Heart right ventricle (tissue), 16 donors: ENCODE measurements at regions not wholly inside any gene's neighbourhood (a gene's known extent, or its start where the extent isn't known, plus 50 kb on each side); places are given as distances from the start of the nearest gene placed in this dataset.
A peak's percentile ranks its signal among the peaks of the same experiment; 100 is the strongest.

Source experiments
- ATAC-seq, 8 donors: fragments of 200-7000 bp; cut with Tn5 transposase; one replicate each; pipeline ENCODE4 v1.9.1; 2020; ENCODE audit warnings: mild to moderate bottlenecking in 8 of 8, moderate library complexity in 8 of 8, moderate number of reproducible peaks in 1 of 8
- DNase-seq, 2 donors: peaks; one replicate each; pipeline ENCODE4 v3.0.0-alpha.2; 2020
- H3K27ac ChIP-seq, 10 donors: fragments of 200-600 bp; sonication (generic) in 2 of 10; one replicate each; pipeline versions ENCODE4 v1.5.0 to v1.8.0; 2020 to 2022; ENCODE audit warnings: mild to moderate bottlenecking in 3 of 10
- H3K27me3 ChIP-seq, 7 donors: fragments of 200-600 bp; one replicate each; pipeline ENCODE4 v1.8.0; 2021 to 2022; ENCODE audit warnings: mild to moderate bottlenecking in 2 of 7
- H3K36me3 ChIP-seq, 9 donors: fragments of 200-600 bp; sonication (generic) in 1 of 9; one replicate each; pipeline versions ENCODE4 v1.5.0 to v1.8.0; 2020 to 2022; ENCODE audit warnings: mild to moderate bottlenecking in 2 of 9
- H3K4me1 ChIP-seq, 9 donors: fragments of 200-600 bp; sonication (generic) in 1 of 9; one replicate each; pipeline versions ENCODE4 v1.5.0 to v1.8.0; 2020 to 2022; ENCODE audit warnings: mild to moderate bottlenecking in 4 of 9
- H3K4me3 ChIP-seq, 10 donors: fragments of 200-600 bp; sonication (generic) in 2 of 10; one replicate each; pipeline versions ENCODE4 v1.5.0 to v1.8.0; 2020 to 2022; ENCODE audit warnings: mild to moderate bottlenecking in 7 of 10, moderate library complexity in 2 of 10
- H3K9me3 ChIP-seq, 11 donors: fragments of 200-600 bp in 10 of 11; sonication (generic) in 2 of 11; one replicate each; pipeline versions ENCODE4 v1.5.0 to v1.8.0; 2013 to 2022; ENCODE audit warnings: mild to moderate bottlenecking in 2 of 11, control low read depth in 1 of 11, moderate library complexity in 1 of 11
- CTCF ChIP-seq, 9 donors: fragments of 200-600 bp; sonication (generic) in 2 of 9; IDR thresholded peaks; one replicate each; pipeline versions ENCODE4 v1.5.0 to v1.8.0; 2021 to 2022; ENCODE audit warnings: antibody characterized with exemption in 9 of 9, mild to moderate bottlenecking in 5 of 9, moderate library complexity in 1 of 9
- WGBS, 2 donors: extraction: QIAGEN DNeasy Blood & Tissue Kit; methylation state at CpG; one replicate each; pipeline ENCODE4 v1.1.7; 2013; ENCODE audit warnings: inconsistent platforms in 1 of 2; 5-methylcytosine and 5-hydroxymethylcytosine counted together
- intact Hi-C, 10 donors: fragments of 100-400 bp; cut with DNase I; formaldehyde crosslinking; loops; one replicate each; pipeline versions ENCODE4 v1.11.1 to v1.14.2; 2022
- donor health status: Arrhythmogenic right ventricular cardiomyopathy.
- donor health status: ischemic (EF 13 %, LVEDD 7.1; RV severe dilation, severe dysfunction).
- donor health status: healthy with polysubstance abuse.
- donor health status: DM: no; HTN: yes; CAD: no.
- donor health status: DM: no; HTN: no; CAD: no.
- donor health status: ischemic (EF 25% LVEDD 6.9; RV normal size, moderate dysfunction).
- donor health status: ischemic (EF 25% LVEDD 5.7; RV mildly dilated, moderate dysfunction).
- donor health status: healthy.
- donor health status: DM: yes; HTN: yes; CAD: no.
- donor health status: Ischemic cardiomyopathy.
- donor health status: ischemic (EF 35%, LVEDD 5.7; RV mildly dilated, moderate dysfunction).
- donor health status: nonischemic (EF 11% LVEDD 7.7; RV severe dilation, severe dysfunction).
- donor health status: DM: yes; HTN: yes; CAD: no.
- donor health status: PGD.
- donor health status: ischemic (EF 29% LVEDD 5.4; RV normal size, mild dysfunction).
- donor health status: nonischemic (EF 23%, LVEDD 6.1; RV moderate dilation, normal function).

GRCh38 chr7:131028295-131028694 is 294.3 kb upstream of the KLF14 start:
- Histone ChIP-seq H3K36me3 (peaks cover 0 to 16% (median 0%) of the 10 kb centered on the region in 9 donors), H3K4me1 (peaks cover 3 to 95% (median 57%) of the 10 kb centered on the region in 9 donors), H3K9me3 (no peaks in the 10 kb centered on the region), H3K4me3 (no peak overlapping the region), H3K27ac (peak overlapping the region in 2 of 10 donors; percentile 15 to 58), H3K27me3 (no peaks in the 10 kb centered on the region)
- DNase-seq = no peak
- no peak for ATAC-seq
- intact Hi-C loops = no loop called here
- 57 to 58% methylated on average over 2 of the region's 2 CpGs for WGBS, 2 donors
- TF ChIP-seq CTCF (IDR thresholded peaks at IDR 0.05) = no peak

- intact Hi-C loops = no loop called here
- H3K9me3 ChIP-seq = no peaks in the 10 kb centered on the region
- H3K4me1 ChIP-seq = peaks cover 5 to 95% (median 58%) of the 10 kb centered on the region in 9 donors
- TF ChIP-seq CTCF (IDR thresholded peaks at IDR 0.05) = no peak
- no peak for DNase-seq
- no peaks in the 10 kb centered on the region for H3K27me3 ChIP-seq
- H3K27ac ChIP-seq = peak overlapping the region in 1 of 10 donors; percentile 15
- H3K4me3 ChIP-seq = no peak overlapping the region
- ATAC-seq = no peak
- H3K36me3 ChIP-seq = peaks cover 0 to 10% (median 0%) of the 10 kb centered on the region in 9 donors
These were observed 295.0 kb upstream of the KLF14 start for GRCh38 chr7:131029002-131029401.

GRCh38 chr7:131031099-131031868 is 296.4 kb upstream of the MKLN1 start:
- Histone ChIP-seq H3K27ac (no peak overlapping the region), H3K27me3 (no peaks in the 10 kb centered on the region), H3K36me3 (peaks cover 0 to 6% (median 0%) of the 10 kb centered on the region in 9 donors), H3K4me1 (peaks cover 6 to 89% (median 60%) of the 10 kb centered on the region in 9 donors), H3K9me3 (no peaks in the 10 kb centered on the region), H3K4me3 (no peak overlapping the region)
- no peak for ATAC-seq
- intact Hi-C loops = loop anchor here in 1 of 10 donors (10.0 kb wide), 1 partner anchor 46 kb away; no protein-coding TSS in a partner anchor
- no peak for DNase-seq
- no peak for TF ChIP-seq CTCF (IDR thresholded peaks at IDR 0.05)
- 75 to 87% methylated on average over 7 of the region's 7 CpGs for WGBS, 2 donors

GRCh38 chr7:131032786-131033185 is 294.9 kb upstream of the MKLN1 start:
- ATAC-seq = no peak
- Histone ChIP-seq H3K27ac (no peak overlapping the region), H3K9me3 (no peaks in the 10 kb centered on the region), H3K4me3 (no peak overlapping the region), H3K27me3 (no peaks in the 10 kb centered on the region), H3K4me1 (peaks cover 4 to 81% (median 45%) of the 10 kb centered on the region in 9 donors), H3K36me3 (peaks cover 0 to 6% (median 0%) of the 10 kb centered on the region in 9 donors)
- TF ChIP-seq CTCF (IDR thresholded peaks at IDR 0.05) = no peak
- no peak for DNase-seq
- WGBS, 2 donors = 88 to 94% methylated on average over 6 of the region's 6 CpGs
- intact Hi-C loops = loop anchor here in 2 of 10 donors (2.0 to 10.0 kb wide), 2 partner anchors 48 to 136 kb away; no protein-coding TSS in a partner anchor
